RWPE2 (cell line): ENCODE measurements at regions not wholly inside any gene's neighbourhood (a gene's known extent, or its start where the extent isn't known, plus 50 kb on each side); places are given as distances from the start of the nearest gene placed in this dataset.
A peak's percentile ranks its signal among the peaks of the same experiment; 100 is the strongest.

ENCODE experiments used
- ATAC-seq: fragments of 200-7000 bp; cut with Tn5 transposase; 3 replicates; pipeline ENCODE4 v1.9.1; 2021; ENCODE audit warnings: low read depth
- DNase-seq: peaks from one replicate; pipeline ENCODE4 v3.0.0-alpha.2; 2020; ENCODE audit warnings: low spot score
- H3K27ac ChIP-seq: fragments of 450-650 bp; 2 replicates; pipeline ENCODE4 v1.5.1; 2017; ENCODE audit warnings: mild to moderate bottlenecking; ENCODE audit not compliant: poor library complexity, severe bottlenecking
- H3K27me3 ChIP-seq: fragments of 250-450 bp; sonication (Bioruptor Pico); 2 replicates; pipeline ENCODE4 v1.5.1; 2021; ENCODE audit warnings: mild to moderate bottlenecking, moderate library complexity; ENCODE audit not compliant: insufficient read depth, poor library complexity, severe bottlenecking
- H3K36me3 ChIP-seq: fragments of 250-450 bp; sonication (Bioruptor Pico); 2 replicates; pipeline ENCODE4 v1.5.1; 2020; ENCODE audit warnings: low read depth, mild to moderate bottlenecking, moderate library complexity
- H3K4me1 ChIP-seq: fragments of 250-450 bp; sonication (Bioruptor Pico); 2 replicates; pipeline ENCODE4 v1.5.1; 2021; ENCODE audit warnings: mild to moderate bottlenecking, moderate library complexity; ENCODE audit not compliant: insufficient read depth, poor library complexity, severe bottlenecking
- H3K4me3 ChIP-seq: fragments of 250-450 bp; sonication (Bioruptor Pico); 2 replicates; pipeline ENCODE4 v1.5.1; 2021; ENCODE audit warnings: mild to moderate bottlenecking, moderate library complexity; ENCODE audit not compliant: severe bottlenecking
- H3K9me3 ChIP-seq: fragments of 250-450 bp; sonication (Bioruptor Pico); 2 replicates; pipeline ENCODE4 v1.5.1; 2021; ENCODE audit warnings: mild to moderate bottlenecking, moderate library complexity; ENCODE audit not compliant: severe bottlenecking
- CTCF ChIP-seq: fragments of 450-650 bp; IDR thresholded peaks from one replicate; pipeline ENCODE4 v1.5.1; 2017; ENCODE audit warnings: mild to moderate bottlenecking, moderate library complexity; ENCODE audit not compliant: poor library complexity, severe bottlenecking

GRCh38 chr13:50444726-50445125, 398.8 kb downstream of the DLEU7 start:
- Histone ChIP-seq H3K9me3 (no peaks in the 10 kb centered on the region), H3K4me1 (no peaks in the 10 kb centered on the region), H3K36me3 (no peaks in the 10 kb centered on the region), H3K4me3 (no peak overlapping the region), H3K27me3 (no peaks in the 10 kb centered on the region), H3K27ac (no peak overlapping the region)
- ATAC-seq (no peak), DNase-seq (no peak)
- no peak for TF ChIP-seq CTCF

GRCh38 chr13:50446611-50447010, 396.9 kb downstream of the DLEU7 start:
- no peak for TF ChIP-seq CTCF
- no peaks in the 10 kb centered on the region for H3K36me3 ChIP-seq
- ATAC-seq (no peak), DNase-seq (no peak)
- no peaks in the 10 kb centered on the region for H3K9me3 ChIP-seq
- no peaks in the 10 kb centered on the region for H3K27me3 ChIP-seq
- no peaks in the 10 kb centered on the region for H3K4me1 ChIP-seq
- H3K27ac ChIP-seq = no peak overlapping the region
- H3K4me3 ChIP-seq = no peak overlapping the region

GRCh38 chr13:50448535-50448998, 394.9 kb downstream of the DLEU7 start:
- Histone ChIP-seq H3K4me3 (no peak overlapping the region), H3K27ac (no peak overlapping the region), H3K27me3 (no peaks in the 10 kb centered on the region), H3K9me3 (no peaks in the 10 kb centered on the region), H3K4me1 (no peaks in the 10 kb centered on the region), H3K36me3 (no peaks in the 10 kb centered on the region)
- 0 out of 3 replicates have a peak, but pooled peaks have one; percentile 44 for ATAC-seq
- no peak for DNase-seq
- no peak for TF ChIP-seq CTCF

GRCh38 chr13:50449465-50449864, 394.0 kb downstream of the DLEU7 start:
- DNase-seq (no peak), ATAC-seq (no peak)
- Histone ChIP-seq H3K27ac (no peak overlapping the region), H3K4me1 (no peaks in the 10 kb centered on the region), H3K36me3 (no peaks in the 10 kb centered on the region), H3K9me3 (no peaks in the 10 kb centered on the region), H3K4me3 (no peak overlapping the region), H3K27me3 (no peaks in the 10 kb centered on the region)
- TF ChIP-seq CTCF = no peak

- DNase-seq (no peak), ATAC-seq (no peak)
- TF ChIP-seq CTCF = no peak
- Histone ChIP-seq H3K27ac (no peak overlapping the region), H3K4me1 (no peaks in the 10 kb centered on the region), H3K9me3 (no peaks in the 10 kb centered on the region), H3K27me3 (no peaks in the 10 kb centered on the region), H3K4me3 (no peak overlapping the region), H3K36me3 (no peaks in the 10 kb centered on the region)
These were observed 393.2 kb downstream of the DLEU7 start for GRCh38 chr13:50450279-50450678.
